IMR-90 (cell line): ENCODE measurements at regions not wholly inside any gene's neighbourhood (a gene's known extent, or its start where the extent isn't known, plus 50 kb on each side); places are given as distances from the start of the nearest gene placed in this dataset.
A peak's percentile ranks its signal among the peaks of the same experiment; 100 is the strongest.

Experiments used
- ATAC-seq: fragments of 200-7000 bp; cut with Tn5 transposase; 2 replicates; pipeline ENCODE4 v1.9.1; 2020; ENCODE audit warnings: low read depth, mild to moderate bottlenecking, moderate library complexity
- BruUV-seq: library from RNA; stranded (reverse); fragments of 400-500 nt; replicated peaks from 2 replicates; lab custom pipeline; 2021; lab: Mats Ljungman, UMichigan
- CTCF ChIA-PET: fragments of 300-600 bp; formaldehyde crosslinking; extraction: SDS; loops from one replicate; lab custom pipeline; 2021; ENCODE audit warnings: antibody characterized with exemption; lab: Yijun Ruan, JAX
- POLR2A ChIA-PET: fragments of 300-600 bp; sonication (Branson Sonifier 250); formaldehyde crosslinking; loops from one replicate; lab custom pipeline; 2022; ENCODE audit warnings: antibody characterized with exemption; ENCODE audit not compliant: unreplicated experiment; lab: Charles Lee
- DNase-seq: peaks from one replicate; pipeline ENCODE4 v3.0.0; 2013
- H2AFZ ChIP-seq: replicated peaks from 2 replicates; pipeline ENCODE3; 2013; ENCODE audit warnings: low read length, mild to moderate bottlenecking; ENCODE audit not compliant: poor library complexity
- H2AK5ac ChIP-seq: 2 replicates; pipeline ENCODE4 v1.6.1; 2013; ENCODE audit warnings: low read depth, low read length, inconsistent platforms
- H2AK9ac ChIP-seq: replicated peaks from 2 replicates; pipeline ENCODE3; 2013; ENCODE audit warnings: mild to moderate bottlenecking, low read depth, low read length, moderate library complexity; ENCODE audit not compliant: poor library complexity
- H2BK120ac ChIP-seq: 2 replicates; pipeline ENCODE4 v1.6.1; 2013; ENCODE audit warnings: low read depth, low read length, inconsistent platforms
- H2BK15ac ChIP-seq: 3 replicates; pipeline ENCODE4 v1.6.1; 2013; ENCODE audit warnings: low read depth, low read length, inconsistent platforms
- H2BK20ac ChIP-seq: 2 replicates; pipeline ENCODE4 v1.6.1; 2013; ENCODE audit warnings: low read depth, mild to moderate bottlenecking, inconsistent platforms, low read length, moderate library complexity
- H2BK5ac ChIP-seq: 2 replicates; pipeline ENCODE4 v1.6.1; 2013; ENCODE audit warnings: mild to moderate bottlenecking, low read depth, low read length, inconsistent platforms; ENCODE audit not compliant: poor library complexity, severe bottlenecking
- H3K14ac ChIP-seq: replicated peaks from 2 replicates; pipeline ENCODE4 v1.6.1; 2013; ENCODE audit warnings: low read depth, low read length, inconsistent platforms
- H3K18ac ChIP-seq: 2 replicates; pipeline ENCODE4 v1.6.1; 2013; ENCODE audit warnings: low read depth, low read length, control low read depth
- H3K23ac ChIP-seq: 2 replicates; pipeline ENCODE4 v1.6.1; 2013; ENCODE audit warnings: low read depth, low read length, inconsistent platforms
- H3K27ac ChIP-seq: 2 replicates; pipeline ENCODE4 v1.5.1; 2013; ENCODE audit warnings: mild to moderate bottlenecking, control low read depth, low read length; ENCODE audit not compliant: insufficient read depth
- H3K27me3 ChIP-seq: 2 replicates; pipeline ENCODE4 v1.6.1; 2013; ENCODE audit warnings: low read length; ENCODE audit not compliant: control insufficient read depth, insufficient read depth
- H3K36me3 ChIP-seq: 2 replicates; pipeline ENCODE4 v1.6.1; 2013; ENCODE audit warnings: low read length, mixed read lengths; ENCODE audit not compliant: control insufficient read depth, insufficient read depth
- H3K4ac ChIP-seq: 2 replicates; pipeline ENCODE4 v1.6.1; 2013; ENCODE audit warnings: low read depth, low read length, inconsistent platforms
- H3K4me1 ChIP-seq: 2 replicates; pipeline ENCODE4 v1.6.1; 2013; ENCODE audit warnings: low read length, mixed read lengths; ENCODE audit not compliant: control insufficient read depth, insufficient read depth
- H3K4me2 ChIP-seq: 2 replicates; pipeline ENCODE4 v1.6.1; 2013; ENCODE audit warnings: low read depth, mild to moderate bottlenecking, control low read depth, low read length, moderate library complexity
- H3K4me3 ChIP-seq: 2 replicates; pipeline ENCODE4 v1.5.1; 2013; ENCODE audit warnings: low read depth, mild to moderate bottlenecking, control low read depth, low read length, moderate library complexity; ENCODE audit not compliant: insufficient read depth
- H3K56ac ChIP-seq: 2 replicates; pipeline ENCODE4 v1.6.1; 2013; ENCODE audit warnings: low read length, inconsistent platforms; ENCODE audit not compliant: insufficient read depth; ENCODE audit errors: extremely low read depth
- H3K79me1 ChIP-seq, 2 experiments: 2 replicates each; pipeline ENCODE4 v1.6.1; 2013; ENCODE audit warnings: low read length in 2 of 2, inconsistent platforms in 1 of 2, low read depth in 1 of 2
- H3K9ac ChIP-seq: 2 replicates; pipeline ENCODE4 v1.6.1; 2013; ENCODE audit warnings: low read depth, low read length, control low read depth
- H3K9me1 ChIP-seq: 2 replicates; pipeline ENCODE4 v1.6.1; 2013; ENCODE audit warnings: low read length, inconsistent platforms; ENCODE audit not compliant: insufficient read depth
- H3K9me3 ChIP-seq: 2 replicates; pipeline ENCODE4 v1.6.1; 2013; ENCODE audit warnings: low read length; ENCODE audit not compliant: control insufficient read depth, insufficient read depth
- H4K20me1 ChIP-seq: 2 replicates; pipeline ENCODE4 v1.6.1; 2013; ENCODE audit warnings: low read length, inconsistent platforms; ENCODE audit not compliant: insufficient read depth
- H4K5ac ChIP-seq: 2 replicates; pipeline ENCODE4 v1.6.1; 2013; ENCODE audit warnings: mild to moderate bottlenecking, low read depth, low read length, control low read depth
- H4K8ac ChIP-seq, 2 experiments: 2 replicates each; pipeline ENCODE4 v1.6.1; 2013; ENCODE audit warnings: low read depth in 2 of 2, low read length in 2 of 2, control low read depth in 1 of 2, inconsistent platforms in 1 of 2
- H4K91ac ChIP-seq: 2 replicates; pipeline ENCODE4 v1.6.1; 2013; ENCODE audit warnings: low read depth, low read length, inconsistent platforms; ENCODE audit not compliant: insufficient read depth
- ELK1 ChIP-seq: fragments of 150-350 bp; IDR thresholded peaks from 2 replicates; pipeline ENCODE4 v1.6.1; 2016; ENCODE audit warnings: low read depth, mild to moderate bottlenecking, low read length, moderate library complexity, borderline replicate concordance
- FOS ChIP-seq: fragments of 150-350 bp; IDR thresholded peaks from 2 replicates; pipeline ENCODE4 v1.6.1; 2016; ENCODE audit warnings: low read depth, low read length
- RCOR1 ChIP-seq: IDR thresholded peaks from 2 replicates; pipeline ENCODE4 v1.6.1; 2012; ENCODE audit warnings: mild to moderate bottlenecking, low read length, improper control_type of control experiment; ENCODE audit not compliant: insufficient replicate concordance
- WGBS, 2 experiments: methylation state at CpG; one replicate each; pipeline versions ENCODE4 v1.1.5 to v1.1.7; 2013; ENCODE audit warnings: missing lambda C conversion rate in 2 of 2; ENCODE audit not compliant: insufficient read length in 1 of 2; ENCODE audit errors: extremely low coverage in 2 of 2; 5-methylcytosine and 5-hydroxymethylcytosine counted together
- dilution Hi-C: fragments of 300-500 bp; cut with HindIII; formaldehyde crosslinking; loops from one replicate; pipeline ENCODE4 v1.14.3; 2018; ENCODE audit warnings: low sequenced_read_pairs; ENCODE audit not compliant: unreplicated experiment
- in situ Hi-C: fragments of 300-500 bp; cut with MboI; formaldehyde crosslinking; loops from 3 replicates; pipeline ENCODE4 v1.14.3; 2019; ENCODE audit warnings: low sequenced_read_pairs, inconsistent platforms, mixed read lengths
- intact Hi-C: fragments of 100-400 bp; cut with micrococcal nuclease; formaldehyde crosslinking; loops from 2 replicates; pipeline ENCODE4 v1.10.0; 2022

- Histone ChIP-seq H2BK5ac (no peak overlapping the region), H3K56ac (no peak overlapping the region), H3K27me3 (no peaks in the 10 kb centered on the region), H3K14ac (no peak overlapping the region), H2AK9ac (no peak overlapping the region), H3K36me3 (no peaks in the 10 kb centered on the region), H4K8ac (no peak overlapping the region), H2AFZ (peak overlapping the region; percentile 23), H3K4me3 (no peak overlapping the region), H3K23ac (no peak overlapping the region), H3K79me1 (no peaks in the 10 kb centered on the region), H4K91ac (no peak overlapping the region), H4K20me1 (no peaks in the 10 kb centered on the region), H3K9ac (no peak overlapping the region), H2BK15ac (no peak overlapping the region), H3K27ac (no peak overlapping the region), H2BK120ac (no peak overlapping the region), H3K4ac (no peak overlapping the region), H2BK20ac (no peak overlapping the region), H2AK5ac (no peak overlapping the region), H3K4me2 (no peak overlapping the region), H3K18ac (no peak overlapping the region), H3K9me1 (no peaks in the 10 kb centered on the region), H3K4me1 (peaks cover 3% of the 10 kb centered on the region), H3K9me3 (no peaks in the 10 kb centered on the region), H4K5ac (no peak overlapping the region)
- TF ChIP-seq ELK1 = no peak
- TF ChIP-seq FOS = no peak
- TF ChIP-seq RCOR1 = no peak
- dilution Hi-C loops = no loop called here
- DNase-seq (no peak), ATAC-seq (no peak)
- intact Hi-C loops = no loop called here
- in situ Hi-C loops = no loop called here
- BruUV-seq = no TSS peak
- no CpG with 5 or more reads among the region's 1 CpG for WGBS, 2 experiments
- CTCF ChIA-PET = no interaction called here
- POLR2A ChIA-PET = no interaction called here
Measured at GRCh38 chr6:99017150-99017549, 69.4 kb upstream of the FBXL4 start.
